HG03045 (cell line): ENCODE measurements at regions not wholly inside any gene's neighbourhood (a gene's known extent, or its start where the extent isn't known, plus 50 kb on each side); places are given as distances from the start of the nearest gene placed in this dataset.
A peak's percentile ranks its signal among the peaks of the same experiment; 100 is the strongest.

Experiments
- ATAC-seq: cut with Tn5 transposase; IDR thresholded peaks from one replicate; pipeline ENCODE4 v1.9.1; 2021; ENCODE audit warnings: mild to moderate bottlenecking, moderate library complexity; ENCODE audit not compliant: unreplicated experiment

- ATAC-seq, result no peak
These were observed 265.1 kb upstream of the KLF6 start for GRCh38 chr10:4050061-4050460.

GRCh38 chr10:4049348-4049747 lies 264.3 kb upstream of the KLF6 start:
- no peak for ATAC-seq

GRCh38 chr10:4048236-4048864 lies 263.3 kb upstream of the KLF6 start:
- ATAC-seq, result no peak

GRCh38 chr10:4046712-4047354 lies 261.8 kb upstream of the KLF6 start:
- ATAC-seq, result no peak

- no peak for ATAC-seq
These were observed 261.0 kb upstream of the KLF6 start for GRCh38 chr10:4046030-4046429.

GRCh38 chr10:4043897-4044665 lies 259.1 kb upstream of the KLF6 start:
- no peak for ATAC-seq

GRCh38 chr10:4041635-4042034 lies 256.6 kb upstream of the KLF6 start:
- no peak for ATAC-seq

GRCh38 chr10:4038000-4038399 lies 253.0 kb upstream of the KLF6 start:
- no peak for ATAC-seq

- no peak for ATAC-seq
These were observed 250.6 kb upstream of the KLF6 start for GRCh38 chr10:4035599-4035945.

- ATAC-seq, result no peak
These were observed 250.0 kb upstream of the KLF6 start for GRCh38 chr10:4034907-4035598.

GRCh38 chr10:4033341-4033896 lies 248.4 kb upstream of the KLF6 start:
- ATAC-seq, result peak; percentile 86

GRCh38 chr10:4029866-4030265 lies 244.9 kb upstream of the KLF6 start:
- ATAC-seq, result no peak

GRCh38 chr10:4028854-4029583 lies 244.0 kb upstream of the KLF6 start:
- no peak for ATAC-seq

- ATAC-seq, result no peak
These were observed 243.0 kb upstream of the KLF6 start for GRCh38 chr10:4028027-4028471.

GRCh38 chr10:4025339-4025738 lies 240.3 kb upstream of the KLF6 start:
- no peak for ATAC-seq

GRCh38 chr10:4024516-4025245 lies 239.7 kb upstream of the KLF6 start:
- ATAC-seq, result no peak

GRCh38 chr10:4024027-4024426 lies 239.0 kb upstream of the KLF6 start:
- no peak for ATAC-seq

- ATAC-seq, result no peak
These were observed 237.5 kb upstream of the KLF6 start for GRCh38 chr10:4022473-4022872.

- ATAC-seq, result no peak
These were observed 235.6 kb upstream of the KLF6 start for GRCh38 chr10:4020631-4021030.

GRCh38 chr10:4018054-4018511 lies 233.1 kb upstream of the KLF6 start:
- no peak for ATAC-seq
